HS-27A (cell line): ENCODE measurements at regions not wholly inside any gene's neighbourhood (a gene's known extent, or its start where the extent isn't known, plus 50 kb on each side); places are given as distances from the start of the nearest gene placed in this dataset.
"Not testable (repeated sequence)": the region's sequence is repeated elsewhere in the genome, so short reads cannot be mapped to it uniquely, and the experiment has no call there.

ENCODE experiments used
- DNase-seq: peaks from one replicate; pipeline ENCODE4 v3.0.0-alpha.2; 2012; ENCODE audit warnings: low read depth, missing footprints

GRCh38 chr14:86363576-86363975, 833.6 kb downstream of the FLRT2 start:
- no peak for DNase-seq

- no peak for DNase-seq
These were observed 833.1 kb downstream of the FLRT2 start for GRCh38 chr14:86363047-86363446.

- no peak for DNase-seq
These were observed 827.9 kb downstream of the FLRT2 start for GRCh38 chr14:86357876-86358275.

GRCh38 chr14:86357119-86357518, 827.2 kb downstream of the FLRT2 start:
- DNase-seq = no peak

GRCh38 chr14:86346818-86347384, 817.0 kb downstream of the FLRT2 start:
- DNase-seq = no peak

GRCh38 chr14:86334355-86334754, 804.4 kb downstream of the FLRT2 start:
- DNase-seq = no peak

- DNase-seq = no peak
These were observed 803.5 kb downstream of the FLRT2 start for GRCh38 chr14:86333493-86333892.

- DNase-seq = no peak
These were observed 801.4 kb downstream of the FLRT2 start for GRCh38 chr14:86331341-86331740.

GRCh38 chr14:86321151-86321550, 791.2 kb downstream of the FLRT2 start:
- DNase-seq = no peak

- DNase-seq = not testable (repeated sequence)
These were observed 782.3 kb downstream of the FLRT2 start for GRCh38 chr14:86312154-86312665.

GRCh38 chr14:86311151-86311550, 781.2 kb downstream of the FLRT2 start:
- no peak for DNase-seq

- DNase-seq = no peak
These were observed 780.7 kb downstream of the FLRT2 start for GRCh38 chr14:86310611-86311010.

- DNase-seq = no peak
These were observed 780.2 kb downstream of the FLRT2 start for GRCh38 chr14:86310148-86310547.

GRCh38 chr14:86305058-86305457, 775.1 kb downstream of the FLRT2 start:
- no peak for DNase-seq

- no peak for DNase-seq
These were observed 770.0 kb downstream of the FLRT2 start for GRCh38 chr14:86299994-86300393.

- DNase-seq = no peak
These were observed 766.2 kb downstream of the FLRT2 start for GRCh38 chr14:86296173-86296572.

- no peak for DNase-seq
These were observed 758.4 kb downstream of the FLRT2 start for GRCh38 chr14:86288336-86288735.

GRCh38 chr14:86279405-86279804, 749.5 kb downstream of the FLRT2 start:
- DNase-seq = no peak

GRCh38 chr14:86257973-86258372, 728.0 kb downstream of the FLRT2 start:
- DNase-seq = no peak

GRCh38 chr14:86243158-86243557, 713.2 kb downstream of the FLRT2 start:
- no peak for DNase-seq

- DNase-seq = no peak
These were observed 707.8 kb downstream of the FLRT2 start for GRCh38 chr14:86237733-86238132.

GRCh38 chr14:86221755-86222154, 691.8 kb downstream of the FLRT2 start:
- no peak for DNase-seq

GRCh38 chr14:86221000-86221399, 691.1 kb downstream of the FLRT2 start:
- no peak for DNase-seq

- DNase-seq = no peak
These were observed 687.6 kb downstream of the FLRT2 start for GRCh38 chr14:86217523-86217922.
